GM18508 (cell line): ENCODE measurements at regions not wholly inside any gene's neighbourhood (a gene's known extent, or its start where the extent isn't known, plus 50 kb on each side); places are given as distances from the start of the nearest gene placed in this dataset.

Experiments
- ATAC-seq: cut with Tn5 transposase; IDR thresholded peaks from one replicate; pipeline ENCODE4 v1.9.1; 2021; ENCODE audit warnings: moderate number of reproducible peaks; ENCODE audit not compliant: insufficient read depth, unreplicated experiment

DNA sequence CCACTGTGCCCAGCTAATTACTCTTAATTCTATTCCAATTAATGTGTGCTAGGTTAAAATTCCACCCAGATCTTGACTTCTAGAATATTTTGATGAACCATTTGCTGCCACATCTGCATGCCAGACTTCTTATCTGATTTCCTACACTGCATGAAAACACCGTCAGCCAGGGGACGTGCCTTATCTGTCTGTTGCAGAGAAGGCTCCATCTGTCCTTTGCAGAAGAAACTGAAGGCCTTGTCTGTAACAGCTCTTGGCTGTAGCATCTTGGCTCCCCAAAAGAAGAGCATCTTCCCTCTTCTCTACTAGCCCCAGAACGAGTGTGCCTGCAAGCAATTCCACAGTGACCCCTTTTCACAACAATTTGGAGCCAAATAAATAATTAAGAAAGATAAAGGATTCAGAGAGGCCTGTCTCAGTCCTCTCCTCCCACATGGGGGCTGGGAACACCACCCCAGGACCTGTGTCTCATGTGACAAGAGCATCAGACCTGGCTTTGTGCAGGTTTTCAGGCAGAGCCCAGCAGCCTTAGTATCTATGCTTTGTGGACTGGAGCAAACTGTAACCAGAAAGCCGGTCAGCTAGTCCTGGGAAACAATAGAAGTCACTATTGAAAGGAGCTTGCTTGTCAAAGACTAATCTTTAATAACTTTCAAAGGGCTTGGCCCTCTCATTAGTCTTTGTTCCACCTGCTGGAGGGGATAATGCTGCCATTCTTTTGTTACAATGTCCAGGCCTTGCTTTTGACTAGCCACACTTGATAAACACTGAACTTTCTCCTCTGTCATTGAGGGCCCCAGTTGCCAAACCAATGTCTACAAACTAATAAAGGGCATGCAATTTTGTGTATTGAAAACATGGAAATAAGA is 84.0 kb upstream of the NEUROD1 start:
- ATAC-seq, result no peak

DNA sequence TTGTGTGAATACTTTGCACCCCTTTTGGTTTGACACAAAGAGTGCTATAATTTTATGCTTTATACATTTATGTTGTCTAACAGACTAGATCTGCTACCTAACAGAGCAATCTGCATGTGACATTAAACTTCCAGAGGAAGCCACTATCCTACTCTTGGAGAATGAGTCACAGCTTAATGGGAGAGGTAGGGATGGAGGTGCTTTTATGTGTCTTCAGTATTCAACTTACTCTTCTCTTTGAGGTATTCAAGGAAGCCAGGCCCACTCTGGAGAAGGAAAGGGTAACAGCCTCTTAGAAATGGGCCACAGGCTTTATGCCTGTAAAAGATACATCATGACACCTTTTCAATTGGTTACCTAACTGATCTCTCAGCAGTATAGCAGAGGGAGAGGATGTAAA is 85.8 kb upstream of the NEUROD1 start:
- no peak for ATAC-seq

DNA sequence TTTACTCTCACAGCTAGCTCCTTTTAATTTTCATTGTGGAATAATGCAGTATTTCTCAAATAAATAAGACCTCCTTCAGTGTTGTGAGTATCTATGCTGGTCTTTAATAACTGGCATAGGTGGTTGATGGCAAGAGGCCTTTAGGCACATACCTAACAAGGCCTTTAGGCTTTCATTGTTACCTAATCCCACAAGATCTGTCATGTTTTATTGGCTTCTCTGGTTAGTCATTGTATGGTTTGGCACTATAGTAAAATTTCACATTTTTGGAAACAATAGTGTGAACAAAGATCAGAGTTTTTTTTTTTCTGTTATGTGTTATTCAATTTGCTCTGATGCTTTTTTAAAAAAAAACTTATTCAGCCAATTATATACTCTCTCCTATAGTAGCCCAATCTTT is 89.8 kb upstream of the NEUROD1 start:
- no peak for ATAC-seq

DNA sequence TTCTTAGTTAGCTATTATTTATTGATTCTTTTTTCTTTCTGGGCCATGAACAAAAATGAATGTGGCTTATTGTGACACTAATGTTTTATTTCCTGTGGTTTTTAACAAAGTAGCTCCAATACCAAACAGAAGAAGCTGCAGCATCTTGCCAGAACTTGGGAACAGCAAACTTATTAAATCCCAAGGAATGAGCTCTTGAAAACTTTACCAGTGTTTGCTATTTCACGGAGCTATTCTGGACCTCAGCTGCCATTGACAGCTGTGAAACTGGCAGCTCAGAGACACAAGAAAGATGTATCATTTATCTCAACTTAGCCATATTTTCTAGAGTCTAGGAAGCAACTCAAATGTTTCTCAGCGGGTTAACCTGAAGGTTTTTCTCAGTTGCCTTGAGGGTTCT is 91.0 kb upstream of the NEUROD1 start:
- no peak for ATAC-seq

DNA sequence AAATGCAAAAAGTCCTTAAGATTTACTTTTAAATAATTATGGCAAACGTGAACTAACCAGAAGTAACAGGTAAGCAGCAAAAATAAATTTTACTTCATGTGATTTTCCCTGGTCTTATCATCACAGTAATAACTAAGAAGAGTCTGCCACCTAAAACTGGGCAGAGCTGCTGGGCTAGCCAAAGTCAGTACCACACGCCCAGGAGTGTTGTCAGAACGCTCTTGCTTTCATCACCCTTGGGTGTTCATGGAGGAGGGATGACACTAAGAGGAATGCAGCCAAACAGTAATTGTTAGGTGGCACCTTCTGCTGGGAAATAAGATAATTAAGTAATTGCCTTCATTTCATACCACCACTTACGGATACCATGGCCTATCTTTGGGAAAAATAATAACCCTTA is 92.0 kb upstream of the NEUROD1 start:
- no peak for ATAC-seq

DNA sequence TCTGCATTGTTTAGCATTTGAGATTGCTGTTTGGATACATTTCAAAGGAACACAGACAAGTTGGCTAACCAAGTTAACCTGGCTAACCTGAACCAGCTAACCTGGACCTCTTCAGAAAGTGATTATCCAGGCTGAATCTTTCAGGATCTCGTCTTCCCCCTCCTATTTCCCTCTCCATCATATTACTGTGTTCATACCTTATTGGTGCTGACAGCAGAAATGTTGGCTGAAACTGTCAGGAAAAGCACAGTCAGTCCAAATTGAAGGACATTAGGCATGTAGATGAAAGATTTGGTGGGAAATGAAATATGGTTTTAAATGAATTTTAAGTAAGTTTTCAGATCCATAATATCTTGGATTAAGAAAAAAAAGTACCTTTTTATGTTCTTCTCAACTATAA is 92.5 kb upstream of the NEUROD1 start:
- ATAC-seq, result no peak

DNA sequence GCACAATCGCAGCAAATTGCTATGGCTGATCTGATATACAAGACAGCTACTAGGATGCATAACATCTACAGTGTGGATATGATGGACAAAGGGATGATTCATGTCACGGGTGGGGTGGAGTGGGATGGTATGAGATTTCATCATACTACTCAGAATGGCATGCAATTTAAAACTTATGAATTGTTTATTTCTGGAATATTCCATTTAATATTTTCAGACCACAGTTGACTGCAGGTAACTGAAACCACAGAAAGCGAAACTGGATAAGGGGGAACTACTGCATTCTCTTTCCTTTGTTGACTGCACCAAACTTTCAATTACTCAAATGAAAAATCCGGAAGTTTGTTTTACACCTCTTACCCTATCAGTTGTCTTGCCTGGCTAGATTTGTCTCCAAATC is 94.4 kb upstream of the NEUROD1 start:
- ATAC-seq, result no peak

DNA sequence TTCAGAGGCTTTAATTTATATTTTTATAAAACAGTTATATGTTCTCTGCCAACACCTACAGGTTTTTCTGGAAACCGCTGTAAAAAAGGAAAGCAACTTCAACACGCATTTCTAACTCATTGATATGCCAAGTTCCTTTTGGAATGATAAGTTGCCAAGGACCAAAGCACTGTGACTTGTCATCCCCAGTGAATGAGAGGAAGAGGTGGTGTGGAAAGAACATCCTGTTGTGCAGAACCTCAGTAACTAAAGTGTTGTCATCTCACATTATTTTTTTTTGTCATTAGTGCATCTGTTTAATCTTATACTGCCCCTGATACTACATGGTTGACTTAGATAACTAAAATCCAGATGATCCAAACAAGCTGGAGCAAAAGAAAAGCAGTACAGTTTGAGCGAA is 96.0 kb upstream of the NEUROD1 start:
- no peak for ATAC-seq

DNA sequence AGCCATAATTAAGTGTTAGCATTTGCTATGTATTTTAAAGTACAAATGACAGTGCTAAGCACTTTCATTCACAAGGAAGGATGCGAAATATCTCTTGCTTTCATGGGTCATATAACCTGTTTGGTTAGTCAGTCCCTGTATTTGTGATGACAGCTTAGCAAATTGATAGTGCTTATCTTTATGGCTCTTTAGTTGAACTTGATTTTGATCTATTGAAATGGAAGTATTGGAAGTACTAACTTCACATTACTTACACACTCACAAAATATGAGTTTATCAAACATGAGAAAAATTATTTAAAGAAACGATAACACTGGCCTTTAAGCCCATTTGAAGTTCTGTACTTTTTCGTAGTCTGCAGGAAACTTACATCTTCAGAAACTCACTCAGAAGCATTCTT is 97.4 kb upstream of the NEUROD1 start:
- ATAC-seq, result no peak

DNA sequence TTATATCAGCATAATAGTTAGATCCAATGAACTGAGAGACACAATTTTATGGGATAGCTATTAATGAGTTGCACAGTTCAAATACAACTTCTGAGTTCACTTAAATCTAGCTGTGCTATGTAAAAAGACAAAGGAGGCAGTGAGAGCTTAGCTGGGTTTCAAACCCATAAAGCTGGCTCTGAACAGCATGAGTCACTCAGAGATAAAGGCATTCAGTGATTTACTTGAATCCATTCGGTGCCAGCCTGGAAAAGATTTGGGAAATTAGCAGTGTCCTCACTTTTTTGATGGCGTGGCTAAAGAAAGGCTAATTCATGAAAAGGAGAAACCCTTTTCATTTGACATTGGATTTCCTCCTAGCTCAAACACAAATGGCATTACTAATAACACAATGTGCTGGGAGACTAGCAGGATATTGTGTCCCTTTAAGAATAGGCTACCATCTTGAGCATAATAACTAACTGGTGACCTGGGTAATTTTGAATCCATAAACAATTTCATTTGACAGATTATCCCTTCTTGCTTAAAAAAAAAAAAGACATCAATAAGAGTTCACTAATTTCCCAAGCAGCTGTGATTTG is 98.4 kb upstream of the NEUROD1 start:
- ATAC-seq, result no peak

DNA sequence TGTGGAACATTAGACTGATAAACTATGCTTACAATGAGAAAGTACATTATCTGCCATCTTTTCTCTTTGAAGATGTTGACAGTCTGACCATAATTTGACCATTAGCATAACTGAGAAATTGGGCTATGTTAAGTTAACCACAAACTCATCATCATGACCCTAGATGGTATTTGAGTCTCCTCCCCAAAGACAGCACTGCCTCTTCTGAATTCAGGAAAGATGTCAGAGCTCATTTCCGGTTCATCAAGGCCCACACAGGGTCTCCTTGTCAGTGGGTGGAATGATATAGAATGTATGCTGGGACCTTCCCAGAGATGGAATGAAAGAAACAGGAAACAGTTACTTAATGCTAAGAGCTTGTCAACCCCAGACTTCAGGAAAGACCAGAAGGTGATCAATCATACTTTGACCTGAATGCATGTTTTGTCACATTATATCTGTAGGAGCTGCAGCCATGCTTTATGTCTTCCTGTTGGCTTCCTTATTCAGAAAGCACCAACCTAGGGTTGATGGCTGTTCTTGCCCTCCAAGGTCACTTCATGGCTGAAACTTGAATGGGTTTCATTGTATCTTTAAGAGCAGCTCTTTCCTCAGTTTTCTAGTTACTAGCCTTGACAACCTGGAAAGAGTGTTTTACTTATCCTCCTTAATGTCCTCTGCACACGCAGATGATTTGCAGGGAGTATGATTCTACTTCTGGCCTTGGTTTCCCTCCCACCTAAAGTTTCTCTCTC is 99.1 kb upstream of the NEUROD1 start:
- ATAC-seq, result peak; percentile 30

DNA sequence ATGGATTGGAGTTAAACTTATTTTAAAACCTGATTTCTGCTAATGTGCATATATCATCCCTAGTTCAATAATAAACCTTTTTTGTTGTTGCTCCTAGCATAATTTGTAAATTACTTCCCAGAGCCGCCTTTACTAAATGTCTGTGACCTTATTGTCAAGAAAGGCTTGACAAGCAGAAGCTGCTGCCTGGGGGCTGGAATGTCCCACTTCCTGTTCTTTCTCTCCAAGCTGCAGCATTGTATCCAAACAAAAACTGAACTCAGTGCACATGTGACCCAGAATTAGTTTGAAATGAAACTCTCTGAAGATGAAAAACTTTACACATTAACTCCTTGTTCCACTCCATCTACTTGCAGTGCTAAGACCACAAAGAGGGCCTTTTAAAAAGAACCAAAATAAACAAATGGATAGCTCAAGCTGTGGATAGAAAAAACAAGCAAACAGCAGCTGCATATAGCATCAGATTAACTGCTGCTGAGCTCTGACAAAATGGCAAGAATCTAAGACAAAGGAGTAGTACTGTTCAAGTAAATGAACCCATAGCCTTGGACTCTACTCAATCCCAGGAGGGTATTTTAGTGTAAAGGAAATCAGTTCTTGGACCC is 99.8 kb upstream of the NEUROD1 start:
- peak; percentile 76 for ATAC-seq

DNA sequence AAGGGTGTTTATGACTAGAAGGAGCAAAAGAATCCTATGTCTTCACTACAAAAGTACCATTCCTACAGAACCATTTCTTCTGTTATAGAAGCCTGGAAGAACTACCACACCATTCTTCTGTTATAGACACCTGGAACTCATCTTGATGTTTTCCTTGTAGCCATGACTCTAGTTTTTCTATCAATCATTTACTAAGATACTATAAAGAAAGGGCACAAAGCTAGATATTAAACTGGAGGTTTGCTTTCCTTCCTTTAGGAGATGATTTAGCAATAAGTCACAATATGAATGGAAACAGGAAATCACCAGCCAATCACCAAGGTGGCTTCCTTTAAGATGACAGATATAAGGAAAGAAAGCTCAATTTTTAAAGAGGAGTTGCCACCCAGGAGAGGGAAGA is 100.3 kb upstream of the NEUROD1 start:
- ATAC-seq, result peak; percentile 21

DNA sequence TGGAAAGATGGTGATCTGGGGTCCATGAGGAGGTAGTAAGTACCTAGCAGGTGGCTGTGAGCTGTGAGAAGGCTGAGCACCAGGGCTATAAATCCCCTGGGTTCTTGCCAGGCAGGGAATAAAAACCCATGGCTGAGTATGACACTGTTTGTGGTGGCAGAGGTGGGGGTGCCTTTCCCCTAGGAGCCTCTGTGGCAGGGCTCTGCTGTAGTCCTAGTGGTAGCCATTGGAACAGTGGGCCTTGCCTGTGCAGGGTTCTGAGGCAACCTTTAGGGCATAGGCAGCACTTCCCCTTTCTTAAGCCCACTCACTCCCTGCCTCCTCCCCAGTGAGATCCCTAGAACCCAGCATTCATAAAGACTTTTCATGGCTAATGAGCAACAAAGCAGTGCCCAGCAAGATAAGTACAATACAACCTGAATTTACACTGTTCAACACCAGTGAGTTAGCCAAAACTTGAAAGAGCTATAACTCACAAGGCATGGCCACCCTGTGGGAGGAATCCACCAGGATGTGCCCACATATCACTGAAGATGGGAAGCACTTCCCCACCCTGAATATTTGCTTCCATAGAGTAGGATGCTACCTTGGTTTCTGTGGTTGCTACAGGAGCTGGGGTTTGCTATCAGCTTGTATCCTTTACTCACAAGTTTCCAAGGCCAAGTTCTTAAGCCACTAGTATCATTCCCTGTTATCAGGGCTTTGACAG is 100.9 kb upstream of the NEUROD1 start:
- peak; percentile 26 for ATAC-seq

DNA sequence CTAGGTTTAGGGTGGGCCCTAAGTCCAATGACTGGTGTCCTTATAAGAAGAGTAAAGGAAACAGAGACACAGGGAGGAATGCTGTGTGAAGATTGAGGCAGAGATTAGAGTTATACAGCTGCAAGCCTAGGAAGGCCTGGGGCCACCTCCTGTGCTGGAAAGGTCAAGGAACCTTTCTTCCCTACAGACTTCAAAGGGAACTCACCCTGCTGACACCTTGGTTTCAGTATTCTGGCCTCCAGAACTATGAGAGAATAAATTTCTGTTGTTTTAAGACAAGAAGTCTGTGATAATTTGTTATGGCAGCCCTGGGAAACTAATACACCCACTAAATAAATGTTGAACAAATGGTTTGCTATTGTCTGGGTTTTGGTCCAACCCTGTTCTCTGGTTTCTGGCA is 102.3 kb upstream of the NEUROD1 start:
- ATAC-seq, result no peak

DNA sequence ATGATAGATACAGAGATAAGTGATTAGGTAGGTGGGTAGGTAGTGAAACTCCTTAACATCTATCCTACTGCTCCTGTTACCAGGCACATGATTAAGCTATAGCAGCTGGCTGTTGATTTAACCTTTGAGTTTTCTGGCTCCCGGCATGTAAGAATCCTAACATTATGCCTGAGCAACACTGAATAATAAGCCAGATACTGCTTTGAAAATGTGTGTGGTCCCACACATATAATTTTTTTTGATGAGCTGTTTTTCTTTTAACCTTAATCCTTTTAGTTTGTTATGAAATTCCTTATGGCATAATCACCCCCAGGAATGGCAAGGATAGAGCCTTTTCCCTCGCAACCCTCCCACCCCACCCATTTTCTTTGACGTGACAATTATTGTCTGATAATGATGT is 104.2 kb upstream of the NEUROD1 start:
- no peak for ATAC-seq

DNA sequence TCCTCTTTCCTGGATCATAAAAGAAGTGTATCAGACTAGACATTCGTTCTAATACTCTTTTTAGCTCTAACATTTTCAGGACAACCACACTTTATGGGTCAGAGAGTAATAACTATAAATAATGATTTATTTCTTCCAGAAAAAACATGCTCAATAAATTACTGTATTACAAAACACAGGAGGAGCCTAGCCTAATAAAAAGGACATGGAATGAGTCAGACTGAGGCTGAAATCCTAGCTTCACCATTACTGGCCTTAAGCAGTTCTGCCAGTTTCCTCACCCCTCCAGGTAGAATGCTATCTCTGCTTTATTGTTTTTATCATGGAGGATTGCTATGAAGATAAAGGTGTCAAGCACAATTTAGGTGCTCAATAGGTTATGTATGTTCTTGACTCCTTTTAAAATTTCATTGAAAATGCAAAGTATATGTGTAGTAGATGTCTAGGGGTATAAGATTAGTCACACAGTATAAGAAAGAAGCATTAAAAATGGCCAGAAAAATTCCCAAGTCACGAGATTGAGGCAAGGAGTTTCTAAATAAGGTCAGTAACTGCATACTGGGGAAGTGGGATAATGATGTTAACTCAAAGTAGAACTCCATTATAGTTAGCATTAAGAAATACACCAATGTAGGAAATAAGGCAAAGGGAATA is 105.5 kb upstream of the NEUROD1 start:
- no peak for ATAC-seq

DNA sequence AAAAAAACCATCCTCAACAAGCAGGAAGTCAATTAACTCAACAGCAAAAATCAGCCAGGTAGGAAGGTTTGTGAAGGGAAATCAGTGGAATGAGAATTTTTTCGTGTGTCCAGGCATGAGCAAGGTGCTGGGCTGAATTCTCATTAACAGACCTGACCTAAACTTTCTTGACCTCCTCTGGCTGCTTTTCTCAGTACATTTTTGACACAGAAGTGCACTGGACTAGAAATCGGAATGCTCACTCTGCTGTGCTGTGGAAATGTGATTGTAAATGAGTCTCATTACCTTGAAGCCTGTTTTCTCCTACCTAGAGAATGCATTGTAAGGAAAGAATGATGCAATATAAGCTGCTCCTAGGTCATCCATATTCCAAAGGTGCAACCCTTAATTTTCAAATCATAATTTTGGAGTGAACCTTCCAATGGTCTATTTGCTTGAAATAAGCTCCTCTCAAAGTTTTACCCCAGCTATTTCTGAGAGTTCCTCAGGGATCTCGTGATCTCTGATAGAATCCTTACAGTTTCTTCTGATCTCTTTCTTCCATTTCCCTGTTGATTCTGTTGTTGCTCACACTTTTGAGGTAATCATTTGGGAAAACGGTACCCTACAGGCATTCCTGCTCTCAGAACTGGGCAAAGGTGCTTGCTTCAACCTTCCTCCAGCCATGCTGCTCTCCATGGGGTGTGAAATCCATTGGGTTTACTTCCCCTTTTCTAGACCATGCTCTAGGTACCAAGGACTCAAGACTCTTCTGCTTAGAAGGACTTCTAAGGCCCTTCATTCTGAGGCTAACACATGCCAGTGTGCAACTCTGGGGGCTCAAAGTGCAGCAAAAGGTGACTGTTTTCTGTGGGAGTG is 104.9 kb upstream of the ITPRID2 start:
- ATAC-seq, result no peak
